8988T (cell line): ENCODE measurements at regions not wholly inside any gene's neighbourhood (a gene's known extent, or its start where the extent isn't known, plus 50 kb on each side); places are given as distances from the start of the nearest gene placed in this dataset.

Experiments
- DNase-seq: peaks from one replicate; pipeline ENCODE4 v3.0.0; 2011

DNA sequence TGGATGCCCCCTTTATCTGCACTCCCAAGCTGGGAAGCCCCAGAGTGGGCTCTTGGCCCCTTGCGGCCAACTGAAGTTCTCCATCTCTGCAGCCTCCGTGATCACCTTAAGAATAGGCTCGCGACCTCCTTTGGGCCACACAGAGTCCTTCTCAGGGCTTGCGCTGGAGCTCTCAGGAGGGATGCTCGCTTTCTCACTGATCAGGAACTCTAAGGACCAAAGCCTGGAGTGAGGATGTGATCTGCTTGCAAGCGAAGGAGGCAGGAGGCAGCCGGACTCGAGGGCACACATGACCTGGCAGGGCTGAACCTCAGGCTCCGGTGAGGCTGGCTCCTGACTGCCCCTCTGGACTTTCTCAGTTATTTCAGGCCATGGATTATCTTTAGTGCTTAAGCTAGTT is 192.1 kb upstream of the MKI67 start:
- no peak for DNase-seq

DNA sequence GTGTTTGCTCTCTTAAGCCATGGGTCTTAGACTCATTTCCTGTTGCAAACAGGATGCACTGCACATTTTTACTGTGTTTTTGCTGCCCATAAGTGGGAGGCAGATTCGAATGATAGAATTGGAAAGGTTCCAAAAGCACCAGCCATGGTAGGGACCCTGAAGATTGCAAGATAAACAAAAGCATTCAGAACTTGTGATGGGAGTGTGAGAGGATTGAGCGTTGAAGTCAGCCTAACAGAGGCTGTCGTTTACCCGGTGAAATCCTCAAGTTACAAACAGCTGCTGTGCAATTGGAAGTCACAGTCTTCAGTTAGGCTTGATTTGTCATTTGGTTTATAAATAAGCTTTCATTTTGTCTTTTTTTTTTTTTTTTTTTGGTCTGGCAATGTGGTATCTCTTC is 192.7 kb upstream of the MKI67 start:
- DNase-seq = no peak

DNA sequence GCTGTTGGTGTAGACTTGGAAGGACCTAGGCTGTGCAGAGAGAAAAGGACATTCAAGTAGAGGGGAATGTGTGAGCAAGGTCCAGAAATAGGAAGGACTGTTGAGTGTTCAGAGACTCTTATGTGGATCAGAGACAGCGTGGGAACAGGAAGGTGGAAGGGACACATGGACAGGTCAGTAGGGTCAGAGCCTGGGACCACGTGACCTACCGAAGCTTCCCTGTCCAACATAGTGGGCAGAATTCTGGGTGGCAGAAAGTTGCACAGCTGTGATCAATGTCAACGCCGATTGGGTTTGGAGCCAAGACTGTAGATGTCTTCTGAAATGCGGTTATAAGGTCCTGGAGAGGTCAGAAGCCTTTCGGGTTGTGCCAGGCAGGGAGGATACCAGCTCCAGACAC is 195.9 kb upstream of the MKI67 start:
- no peak for DNase-seq

DNA sequence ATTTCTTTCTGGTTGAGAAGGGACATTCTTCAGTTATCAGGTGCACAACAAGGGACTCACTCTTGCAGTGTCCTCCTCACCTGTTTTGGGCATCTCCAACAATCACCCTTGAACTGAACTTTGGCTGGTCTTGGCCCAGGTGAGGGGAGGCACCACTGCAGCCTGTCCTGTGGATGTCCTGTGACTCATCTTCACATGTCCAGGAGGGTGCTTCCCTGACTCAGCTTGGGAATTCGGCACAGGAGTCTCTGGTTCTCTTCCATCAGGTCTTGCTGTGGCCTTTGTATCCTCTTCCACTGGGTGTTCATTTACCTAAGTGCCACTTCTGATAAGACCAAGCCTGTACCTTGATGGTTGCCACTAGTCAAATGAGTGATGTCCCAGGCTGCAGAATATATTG is 196.7 kb upstream of the MKI67 start:
- no peak for DNase-seq

DNA sequence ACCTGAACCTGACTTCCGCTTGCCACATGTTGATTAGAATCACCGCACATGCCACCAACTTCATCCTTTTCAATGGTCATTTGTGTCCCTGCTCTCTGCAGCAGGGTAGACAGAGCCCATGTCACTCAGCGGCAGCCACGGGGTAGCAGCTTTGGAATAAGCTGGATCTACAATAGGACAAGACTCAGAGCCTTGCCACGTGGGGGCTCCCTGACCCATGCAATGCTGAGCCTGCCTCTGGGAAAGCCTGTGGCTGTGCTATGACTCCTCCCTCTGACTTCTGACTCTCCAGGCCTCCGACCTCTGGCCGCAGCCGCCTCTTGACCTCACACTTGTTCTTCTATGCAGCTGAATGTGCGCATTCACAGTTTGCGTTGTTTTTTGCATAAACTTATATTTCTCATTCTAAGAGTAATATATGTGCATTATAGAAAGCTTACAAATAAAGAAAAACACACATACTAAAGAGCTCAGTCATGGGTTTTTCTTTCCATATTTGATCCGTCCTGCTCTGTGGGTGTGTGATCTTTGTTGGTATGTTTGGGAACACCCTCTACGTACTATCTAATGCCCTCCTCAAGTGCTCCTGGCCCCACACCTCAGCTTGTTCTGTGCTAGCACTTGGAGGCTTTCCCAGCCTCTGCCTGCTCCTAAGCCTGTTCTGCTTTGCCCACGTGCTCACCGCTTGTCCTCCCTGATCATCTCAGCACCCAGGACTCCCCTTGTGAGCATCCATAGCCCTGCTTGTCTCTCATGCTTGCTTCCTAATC is 198.0 kb upstream of the MKI67 start:
- no peak for DNase-seq

DNA sequence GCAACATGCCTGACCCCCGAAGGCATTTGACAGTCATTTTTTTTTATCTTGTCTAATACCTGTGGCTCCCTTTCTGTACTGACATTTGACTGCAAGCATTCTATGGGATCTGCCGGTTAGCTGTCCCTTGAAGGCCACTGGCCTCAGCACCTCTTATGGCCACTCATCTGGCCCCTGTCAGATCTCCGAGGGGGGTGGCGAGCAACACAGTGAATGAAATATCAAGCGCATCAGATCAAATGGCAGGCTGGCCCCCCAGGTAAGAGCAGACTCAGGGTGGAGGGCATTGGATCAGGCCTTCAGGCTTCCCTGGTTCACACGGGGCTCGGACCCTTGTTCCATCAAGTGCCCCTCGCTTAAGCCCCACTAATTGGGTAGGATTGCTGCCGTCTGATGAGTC is 199.6 kb upstream of the MKI67 start:
- no peak for DNase-seq

DNA sequence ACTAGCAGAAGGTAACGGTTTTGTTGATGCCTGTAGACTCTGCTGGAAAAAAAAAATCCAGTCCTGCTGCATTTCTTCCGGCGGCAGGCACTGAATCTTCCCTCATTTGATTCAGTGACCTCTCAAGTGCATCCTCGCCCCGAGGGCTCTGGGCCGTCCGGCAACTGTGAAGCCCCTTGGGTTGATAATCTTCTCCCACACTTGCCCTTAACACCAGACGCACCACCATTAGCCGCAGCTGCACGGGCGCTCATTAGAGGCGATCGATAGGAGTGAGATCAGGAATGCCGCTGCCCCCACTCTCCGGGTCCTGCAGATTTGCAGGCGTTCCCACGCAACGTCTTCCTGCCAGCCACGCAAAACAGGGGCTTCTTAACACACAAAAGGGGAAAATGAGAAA is 200.0 kb upstream of the MKI67 start:
- no peak for DNase-seq

DNA sequence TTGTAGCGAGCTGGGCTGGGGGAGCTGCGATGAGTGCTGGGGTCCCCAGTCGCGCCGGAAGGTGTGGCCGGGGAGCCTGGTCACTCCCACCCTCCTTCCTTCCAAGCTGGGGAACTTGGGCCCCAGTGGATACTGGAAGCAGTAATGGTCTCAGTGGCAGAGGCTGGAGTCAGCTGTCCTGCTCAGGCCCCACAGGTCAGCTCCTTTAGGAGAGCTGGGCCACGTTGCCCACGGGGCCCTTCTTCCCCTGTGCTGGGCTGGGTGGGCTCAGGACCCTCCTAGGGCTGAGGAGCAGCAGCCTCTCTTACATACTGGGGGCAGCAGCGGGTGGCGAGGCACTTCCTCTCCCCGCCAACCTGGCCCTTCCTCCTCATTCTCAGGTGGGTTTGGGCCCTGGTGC is 200.6 kb upstream of the MKI67 start:
- DNase-seq = no peak

DNA sequence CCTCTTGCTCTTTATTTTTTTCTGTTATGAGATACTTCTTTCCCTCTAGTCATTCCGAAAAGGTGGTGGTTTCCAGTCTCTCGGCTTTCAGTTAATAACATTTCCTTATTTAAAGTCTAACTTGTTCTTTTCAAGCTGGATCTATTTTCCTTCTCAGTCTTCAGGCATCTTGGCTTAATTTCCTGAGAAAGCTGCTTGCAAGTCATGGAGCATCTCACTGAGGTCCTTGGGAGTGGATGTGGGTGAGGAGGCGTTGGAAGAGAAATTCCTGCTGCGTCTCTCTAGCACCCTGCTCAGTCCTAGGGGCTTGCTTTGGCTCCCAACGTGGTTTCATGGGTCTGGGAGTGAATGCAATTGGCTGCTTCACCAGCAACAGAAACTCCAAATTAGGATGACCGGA is 210.2 kb upstream of the MKI67 start:
- no peak for DNase-seq

DNA sequence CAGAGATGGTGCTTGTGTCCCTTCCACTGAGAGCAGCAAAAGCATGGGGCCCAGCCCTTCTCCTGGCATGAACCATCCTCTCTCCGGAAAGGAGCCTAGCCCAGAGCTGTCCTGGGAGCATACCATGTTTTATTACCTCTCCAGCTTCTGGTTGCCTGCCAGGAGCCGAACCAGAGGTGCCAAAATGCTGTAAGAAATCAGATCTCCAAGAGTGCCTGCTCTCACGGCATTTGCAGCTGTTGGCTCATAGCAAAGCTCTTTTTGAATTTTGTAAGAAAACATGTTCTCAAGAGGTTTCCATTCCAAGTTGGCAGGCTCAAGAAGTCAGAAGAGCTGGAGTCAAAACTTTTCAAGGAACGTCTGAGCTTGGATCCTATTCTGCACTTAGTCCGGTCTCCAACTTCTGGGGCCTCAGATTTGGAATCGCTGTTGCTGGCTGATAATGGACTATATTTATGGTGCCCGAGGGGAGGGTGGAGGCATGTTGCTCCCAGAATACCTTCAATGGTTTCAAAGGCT is 211.7 kb upstream of the MKI67 start:
- no peak for DNase-seq

DNA sequence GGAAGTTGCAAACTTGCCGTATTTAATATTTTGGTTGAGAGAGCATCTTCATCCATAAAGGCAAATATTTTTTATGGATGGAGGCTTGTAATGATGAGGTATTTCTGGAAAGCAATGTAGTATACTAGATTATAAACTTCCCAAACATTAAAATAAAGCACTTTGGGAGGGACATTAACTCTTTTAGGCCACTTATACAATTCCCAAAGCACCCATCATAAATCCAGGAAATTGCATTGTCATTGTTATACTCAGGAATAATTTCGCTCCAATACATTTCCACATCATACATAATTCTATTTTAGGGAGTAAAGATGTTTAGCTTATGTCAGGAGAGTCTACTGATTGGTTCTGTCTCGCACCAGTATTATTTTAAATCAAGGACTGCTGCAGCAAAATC is 212.7 kb upstream of the MKI67 start:
- DNase-seq = no peak

DNA sequence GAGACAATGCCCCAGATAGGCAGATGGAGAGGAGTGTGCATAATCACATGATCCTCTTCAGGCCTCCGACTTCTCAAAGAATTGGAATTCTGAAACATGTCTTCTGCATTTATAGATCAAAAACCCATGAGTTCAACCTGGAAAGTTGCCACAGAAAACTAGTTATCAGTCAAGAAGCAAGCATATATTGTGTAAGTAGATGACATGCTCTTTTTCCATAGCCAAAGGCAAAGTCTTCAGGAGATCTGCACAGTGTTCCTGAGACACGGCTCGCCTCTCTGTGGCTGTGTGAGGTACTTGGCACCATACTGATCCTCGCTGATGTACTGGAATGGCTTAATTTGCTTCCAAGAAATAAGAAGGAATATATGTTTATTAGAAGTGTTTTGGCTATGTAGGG is 213.5 kb upstream of the MKI67 start:
- DNase-seq = no peak

DNA sequence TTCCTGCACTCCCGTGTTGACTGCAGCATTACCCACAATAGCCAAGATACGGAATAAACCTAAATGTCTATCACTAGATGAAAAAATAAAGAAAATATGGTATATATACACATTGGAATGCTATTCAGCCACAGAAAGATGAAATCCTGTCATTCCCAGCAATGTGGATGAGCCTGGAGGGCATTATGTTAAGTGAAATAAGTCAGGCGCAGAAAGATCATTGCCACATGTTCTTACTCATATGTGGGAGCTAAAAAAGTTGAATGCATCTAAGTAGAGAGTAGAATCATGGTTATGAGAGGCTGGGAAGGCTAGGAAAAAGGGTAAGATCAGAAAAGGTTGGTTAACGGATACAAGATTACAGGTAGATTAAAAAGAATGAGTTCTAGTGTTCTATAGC is 219.1 kb upstream of the MKI67 start:
- no peak for DNase-seq

DNA sequence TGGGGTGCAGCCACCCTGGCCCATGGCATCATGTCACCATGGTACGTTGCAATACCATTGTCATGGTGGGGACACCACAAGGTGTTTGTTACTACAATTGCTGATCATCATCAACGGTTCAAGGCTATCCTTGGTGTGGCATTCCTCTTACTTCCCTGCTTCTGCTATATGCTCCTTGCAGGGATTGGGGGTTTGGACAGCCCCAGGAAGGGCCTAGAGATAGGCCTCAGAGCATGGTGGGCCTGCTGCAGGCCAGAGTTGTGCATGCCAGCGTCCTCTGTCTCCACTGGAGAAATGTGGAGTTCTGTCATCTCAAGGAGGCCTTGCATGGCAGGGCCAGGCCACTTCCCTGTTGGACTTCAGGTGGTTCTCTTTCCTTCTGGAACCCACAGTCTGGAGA is 234.6 kb upstream of the MKI67 start:
- no peak for DNase-seq

DNA sequence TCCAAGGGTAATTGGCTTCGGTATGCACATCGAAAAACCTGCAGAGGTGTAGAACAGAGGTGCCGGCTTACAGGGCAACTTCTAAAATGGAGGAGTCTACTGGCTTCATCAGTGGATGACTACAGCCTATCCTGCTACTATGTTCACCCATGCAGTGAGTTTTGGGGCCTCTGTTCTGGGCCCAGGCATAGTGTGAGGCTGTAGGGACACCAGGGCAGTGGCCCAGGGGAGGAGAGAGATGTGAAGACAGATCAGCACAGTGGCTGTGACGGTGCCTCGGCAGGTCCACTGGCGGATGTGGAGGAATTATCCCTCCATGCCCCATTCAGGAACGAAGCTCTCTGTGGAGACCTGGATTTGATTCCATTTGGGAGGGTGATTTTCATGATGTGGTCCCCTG is 235.3 kb upstream of the MKI67 start:
- DNase-seq = no peak

DNA sequence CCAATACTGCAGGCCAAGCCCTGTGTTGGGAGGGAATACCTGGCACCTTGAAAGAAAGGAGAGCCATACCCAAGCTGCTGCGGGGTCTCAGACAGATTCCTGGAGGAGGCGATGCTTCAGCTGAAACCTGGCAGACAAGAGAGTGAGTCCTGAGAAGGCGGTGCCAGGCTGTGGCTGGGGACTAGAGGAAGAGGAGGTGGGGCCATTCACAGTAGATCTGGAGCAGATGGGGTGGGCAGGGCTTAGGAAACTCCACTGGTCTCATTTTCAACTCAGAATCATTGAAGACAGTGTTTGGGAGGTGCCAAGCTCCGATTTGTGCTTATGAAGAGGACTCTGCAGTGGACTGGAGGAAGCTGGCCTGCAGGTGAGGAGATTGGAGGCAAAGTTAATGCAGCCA is 236.3 kb upstream of the MKI67 start:
- DNase-seq = no peak

DNA sequence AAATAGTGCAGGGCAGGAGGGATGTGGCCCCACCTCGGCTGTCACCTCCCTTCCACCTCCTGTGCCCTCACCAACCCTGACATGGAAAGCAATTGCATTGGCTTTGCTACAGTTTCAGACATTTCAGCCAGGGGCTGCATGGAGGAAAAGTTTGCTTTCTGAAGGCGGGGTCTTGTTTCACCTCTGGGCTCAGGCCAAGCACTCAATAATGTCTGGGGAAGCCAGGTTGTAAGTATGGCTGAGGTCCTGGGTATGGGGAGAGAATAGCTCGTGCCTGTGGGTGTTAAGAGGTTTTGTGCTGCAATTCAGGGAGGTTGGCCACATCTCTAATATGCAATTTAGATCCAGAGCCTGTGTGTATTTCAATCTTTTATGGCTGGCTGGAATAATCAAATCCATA is 238.4 kb upstream of the MKI67 start:
- no peak for DNase-seq

DNA sequence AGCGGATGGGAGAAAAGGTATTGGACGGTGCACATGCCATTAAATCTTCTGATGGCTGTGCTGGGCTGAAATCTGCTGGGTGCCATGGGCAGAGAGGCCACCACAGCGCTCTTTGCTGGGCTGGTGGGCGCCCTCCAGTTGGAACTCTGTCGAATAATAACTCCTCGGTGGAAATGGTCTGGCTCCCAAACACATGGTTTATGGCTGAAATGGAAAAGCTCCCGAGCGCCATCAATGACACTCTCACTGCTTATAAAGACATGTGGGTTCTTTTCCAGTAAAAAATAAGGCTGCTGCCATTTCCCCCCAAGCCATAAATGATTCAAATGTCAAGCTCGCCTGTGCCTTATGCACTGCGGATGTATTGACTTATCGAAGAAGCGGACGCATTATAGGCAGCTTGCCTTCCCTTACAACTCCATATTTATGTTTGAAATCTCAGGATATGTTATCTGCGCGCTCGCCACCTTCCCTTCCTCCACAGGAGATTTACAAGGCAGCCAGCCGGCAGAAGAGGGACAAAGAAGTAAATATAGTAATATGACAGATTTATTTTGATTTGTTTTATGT is 239.0 kb upstream of the MKI67 start:
- no peak for DNase-seq

DNA sequence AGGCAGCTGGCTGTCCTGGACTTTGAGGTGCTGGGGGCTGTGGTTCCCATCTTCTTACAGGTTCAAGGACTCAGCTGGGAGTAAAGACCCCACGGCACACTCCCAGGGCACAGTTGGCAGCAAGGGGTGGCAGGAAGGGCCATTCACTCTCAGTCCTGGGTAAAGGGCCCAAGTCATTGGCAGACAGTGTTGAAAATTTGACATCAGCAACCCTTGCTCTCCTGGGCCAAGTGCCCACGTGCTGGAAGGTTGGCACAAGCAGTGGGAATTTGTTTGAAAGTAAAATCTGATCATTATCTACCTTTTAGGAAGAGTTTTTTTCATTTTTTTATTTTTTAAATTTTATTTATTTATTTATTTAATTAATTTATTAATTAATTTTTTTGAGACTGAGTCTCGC is 241.6 kb upstream of the MKI67 start:
- no peak for DNase-seq

DNA sequence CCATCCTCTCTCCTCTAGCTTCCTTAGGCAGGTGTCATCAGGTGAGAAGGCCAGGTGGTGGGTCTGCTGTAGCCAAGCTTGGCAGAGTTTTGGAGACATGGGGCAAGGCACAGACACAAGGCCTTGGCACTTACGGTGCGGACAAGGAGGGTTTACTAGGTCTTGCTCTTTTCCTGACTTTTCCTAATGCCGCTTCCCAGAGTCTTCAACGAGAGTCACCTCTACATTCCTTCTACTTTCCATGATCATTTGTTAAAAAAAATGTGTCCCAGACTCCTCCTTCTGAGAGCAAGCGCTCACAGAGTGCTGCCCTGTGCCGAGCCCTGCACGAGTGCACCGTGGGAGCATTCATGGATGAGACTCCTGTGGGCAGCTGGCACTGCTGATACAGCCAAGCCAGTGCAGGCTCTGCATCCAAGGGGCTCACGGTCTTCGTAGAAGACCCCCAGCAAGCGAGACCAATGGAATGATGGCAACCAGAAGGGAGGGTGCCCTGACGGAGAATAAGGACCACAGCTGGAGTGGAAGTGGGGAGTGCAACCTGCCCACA is 243.0 kb upstream of the MKI67 start:
- no peak for DNase-seq

DNA sequence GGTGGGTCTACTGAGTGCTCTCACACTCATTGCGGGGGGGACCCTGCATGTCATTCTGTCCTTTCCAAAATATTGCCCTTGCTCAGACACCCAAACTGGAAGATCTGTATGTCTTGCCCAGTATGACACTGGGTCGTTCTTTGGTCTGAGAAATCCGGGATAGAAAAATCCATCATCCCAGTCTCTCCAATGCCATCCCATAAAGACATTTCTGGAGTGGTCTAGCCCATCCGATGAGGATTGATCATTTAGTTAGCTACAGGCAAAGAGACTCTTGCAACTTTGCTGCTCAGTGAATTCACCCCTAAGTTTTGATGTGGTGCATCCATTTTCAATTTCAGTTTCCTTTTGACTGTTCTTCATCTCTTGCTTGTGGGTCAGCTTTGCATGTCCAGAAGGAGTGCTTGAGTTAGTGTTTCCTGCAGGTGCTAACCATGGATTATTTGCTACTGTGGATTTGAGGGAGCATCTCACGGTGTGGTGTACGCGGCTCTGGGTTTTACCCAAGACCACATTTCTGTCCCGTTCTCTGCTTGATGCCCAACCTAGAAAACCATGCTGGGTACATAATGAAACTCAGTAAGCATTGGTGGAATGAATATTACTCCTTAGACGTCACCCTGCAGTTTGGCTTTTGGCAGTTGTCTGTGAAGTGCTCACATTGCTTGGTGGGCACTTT is 247.0 kb upstream of the MKI67 start:
- DNase-seq = no peak

DNA sequence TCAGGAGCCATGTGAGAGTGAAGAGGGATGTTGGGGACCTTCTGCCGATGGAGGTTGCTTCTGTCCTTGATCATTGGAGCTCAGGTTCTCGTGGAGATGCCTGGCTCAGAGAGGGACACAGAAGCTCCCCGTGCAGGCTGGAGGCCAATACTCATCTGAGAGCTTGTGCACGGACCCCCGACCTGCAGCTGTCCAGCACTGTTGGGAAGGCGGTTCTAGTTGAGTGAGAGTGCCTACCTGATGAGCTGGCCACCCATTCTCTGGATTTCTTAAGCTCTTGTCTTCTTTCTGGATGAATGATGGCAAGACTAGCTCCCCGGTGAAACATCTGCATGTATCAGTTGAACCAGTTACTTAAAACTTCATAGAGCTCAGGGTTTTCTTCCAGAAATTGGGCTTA is 247.6 kb upstream of the MKI67 start:
- DNase-seq = no peak

DNA sequence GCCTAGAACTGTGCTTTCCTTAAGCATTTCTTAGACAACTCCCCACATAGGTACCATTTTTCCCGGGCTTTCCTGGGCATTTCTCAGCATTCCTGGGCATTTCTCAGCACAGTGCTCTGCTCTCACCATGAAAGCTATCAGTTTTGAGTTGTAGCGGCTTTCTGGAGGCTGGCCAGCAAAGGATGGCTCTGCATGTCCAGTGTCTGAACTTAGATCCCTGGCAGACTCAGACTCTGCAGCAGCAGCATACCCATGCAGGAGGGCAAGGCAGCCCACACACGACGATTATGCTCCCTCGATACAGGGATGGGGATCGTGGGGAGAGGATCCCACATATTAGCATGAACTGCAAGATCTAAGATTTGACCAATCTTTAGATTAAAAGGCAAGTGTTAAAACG is 248.9 kb upstream of the MKI67 start:
- no peak for DNase-seq

DNA sequence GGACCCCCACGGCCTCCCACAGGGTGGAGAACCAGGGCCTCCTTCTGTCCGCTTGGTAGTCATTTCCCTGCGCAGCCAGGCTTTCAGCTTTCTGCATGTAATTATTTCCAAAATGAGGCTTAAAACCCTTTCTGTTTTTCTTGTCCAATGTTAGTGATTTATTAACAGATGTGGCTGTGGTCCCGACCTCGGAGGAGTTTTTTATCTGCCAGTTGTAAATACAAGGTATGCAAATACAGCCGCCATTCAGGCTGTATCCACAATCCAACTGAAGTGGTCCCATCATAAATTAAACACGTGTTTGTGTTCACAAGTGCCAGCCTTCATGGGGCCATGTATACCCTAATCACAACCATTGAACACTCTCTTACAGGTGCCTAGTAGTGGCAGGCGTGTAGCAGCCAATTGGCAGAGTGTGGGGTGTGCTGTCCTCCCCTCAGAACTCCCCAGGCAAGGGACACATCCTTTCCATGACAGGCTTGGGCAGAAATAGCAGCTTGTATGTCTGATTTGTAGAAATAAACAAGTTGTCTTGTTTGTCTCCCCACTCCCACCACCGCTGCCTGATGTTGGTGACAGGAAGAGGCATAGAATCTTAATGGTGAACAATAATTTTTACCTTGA is 251.3 kb upstream of the MKI67 start:
- DNase-seq = no peak
